PC-9 (cell line): ENCODE measurements at regions not wholly inside any gene's neighbourhood (a gene's known extent, or its start where the extent isn't known, plus 50 kb on each side); places are given as distances from the start of the nearest gene placed in this dataset.
"Not testable (repeated sequence)": the region's sequence is repeated elsewhere in the genome, so short reads cannot be mapped to it uniquely, and the experiment has no call there.

Experiments used
- EZH2 ChIP-seq: fragments of 200-600 bp; sonication (generic); IDR thresholded peaks from 2 replicates; pipeline ENCODE4 v1.8.0; 2017; ENCODE audit warnings: antibody characterized with exemption, low read depth
- TF ChIP-seq, protein P1 (sequence below): fragments of 200-600 bp; sonication (generic); conservative IDR thresholded peaks from 2 replicates; pipeline ENCODE4 v1.6.1; 2017; ENCODE audit warnings: mixed run types, antibody characterized with exemption, mild to moderate bottlenecking, moderate library complexity

DNA sequence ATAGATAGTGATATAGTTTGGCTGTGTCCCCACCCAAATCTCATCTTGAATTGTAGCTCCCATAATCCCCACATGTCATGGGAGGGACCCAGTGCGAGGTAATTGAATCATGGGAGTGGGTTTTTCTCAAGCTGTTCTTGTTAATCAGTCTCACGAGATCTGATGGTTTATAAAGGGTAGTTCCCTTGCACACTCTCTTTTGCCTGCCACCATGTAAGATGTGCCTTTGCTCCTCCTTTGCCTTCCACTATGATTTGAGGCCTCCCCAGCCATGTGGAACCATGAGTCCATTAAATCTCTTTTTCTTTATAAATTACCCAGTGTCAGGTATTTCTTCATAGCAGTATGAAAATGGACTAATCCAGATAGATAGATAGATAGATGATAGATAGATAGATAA lies 73.8 kb upstream of the NFASC start:
- not testable (repeated sequence) for TF ChIP-seq EZH2
- TF ChIP-seq, protein P1, sequence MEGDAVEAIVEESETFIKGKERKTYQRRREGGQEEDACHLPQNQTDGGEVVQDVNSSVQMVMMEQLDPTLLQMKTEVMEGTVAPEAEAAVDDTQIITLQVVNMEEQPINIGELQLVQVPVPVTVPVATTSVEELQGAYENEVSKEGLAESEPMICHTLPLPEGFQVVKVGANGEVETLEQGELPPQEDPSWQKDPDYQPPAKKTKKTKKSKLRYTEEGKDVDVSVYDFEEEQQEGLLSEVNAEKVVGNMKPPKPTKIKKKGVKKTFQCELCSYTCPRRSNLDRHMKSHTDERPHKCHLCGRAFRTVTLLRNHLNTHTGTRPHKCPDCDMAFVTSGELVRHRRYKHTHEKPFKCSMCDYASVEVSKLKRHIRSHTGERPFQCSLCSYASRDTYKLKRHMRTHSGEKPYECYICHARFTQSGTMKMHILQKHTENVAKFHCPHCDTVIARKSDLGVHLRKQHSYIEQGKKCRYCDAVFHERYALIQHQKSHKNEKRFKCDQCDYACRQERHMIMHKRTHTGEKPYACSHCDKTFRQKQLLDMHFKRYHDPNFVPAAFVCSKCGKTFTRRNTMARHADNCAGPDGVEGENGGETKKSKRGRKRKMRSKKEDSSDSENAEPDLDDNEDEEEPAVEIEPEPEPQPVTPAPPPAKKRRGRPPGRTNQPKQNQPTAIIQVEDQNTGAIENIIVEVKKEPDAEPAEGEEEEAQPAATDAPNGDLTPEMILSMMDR, result not testable (repeated sequence)
